ENCODE measurements at regions not wholly inside any gene's neighbourhood (a gene's known extent, or its start where the extent isn't known, plus 50 kb on each side); places are given as distances from the start of the nearest gene placed in this dataset.
"Not testable (repeated sequence)": the region's sequence is repeated elsewhere in the genome, so short reads cannot be mapped to it uniquely, and the experiment has no call there.

DNA sequence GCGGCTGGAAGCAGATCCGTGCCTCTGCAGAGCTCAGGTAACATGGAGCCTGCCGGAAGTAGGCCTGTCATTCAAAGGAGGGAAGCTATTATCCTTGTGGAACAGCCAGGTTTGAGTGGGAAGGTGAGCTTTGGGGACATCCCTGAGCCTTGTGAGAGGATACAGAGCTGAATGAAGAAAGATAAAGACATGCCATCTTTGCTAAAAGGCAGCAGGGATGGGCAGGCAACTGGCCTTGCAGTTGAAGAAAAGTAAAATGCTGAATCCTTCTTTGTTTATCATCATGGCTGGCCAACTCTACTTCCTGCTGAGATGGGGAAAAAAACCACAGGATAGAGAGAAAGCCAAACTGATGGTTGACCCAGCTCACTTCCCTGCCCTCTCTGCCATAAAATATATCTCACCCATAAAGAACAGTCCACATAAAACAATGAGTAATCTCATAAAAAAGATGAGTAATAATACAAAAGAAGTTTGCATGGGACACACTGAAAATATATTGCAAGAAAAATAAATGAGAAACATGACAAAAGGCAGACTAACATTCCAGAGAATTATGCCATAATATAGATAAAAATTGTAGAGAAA lies 226.3 kb downstream of the DLEU7 start:
- no peak for DNase-seq

DNA sequence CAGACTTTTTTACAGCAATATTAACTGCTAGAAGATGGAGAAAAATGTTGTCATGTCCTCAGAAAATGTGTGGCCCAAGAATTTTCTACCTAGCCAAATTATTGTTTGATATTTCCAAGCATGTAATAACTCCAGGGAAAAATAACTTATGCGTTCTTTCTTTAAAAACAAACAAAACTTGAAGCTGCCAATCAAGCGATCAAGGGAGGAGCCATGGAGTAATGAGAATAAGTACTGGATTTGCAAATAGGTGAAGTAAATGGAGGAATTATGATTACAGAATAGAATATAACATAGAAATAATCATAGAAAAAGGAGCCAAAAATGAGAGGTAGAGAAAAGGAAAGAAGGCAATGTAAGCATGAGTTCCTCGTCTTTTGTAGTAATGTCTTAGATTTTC lies 225.3 kb downstream of the DLEU7 start:
- DNase-seq: no peak

DNA sequence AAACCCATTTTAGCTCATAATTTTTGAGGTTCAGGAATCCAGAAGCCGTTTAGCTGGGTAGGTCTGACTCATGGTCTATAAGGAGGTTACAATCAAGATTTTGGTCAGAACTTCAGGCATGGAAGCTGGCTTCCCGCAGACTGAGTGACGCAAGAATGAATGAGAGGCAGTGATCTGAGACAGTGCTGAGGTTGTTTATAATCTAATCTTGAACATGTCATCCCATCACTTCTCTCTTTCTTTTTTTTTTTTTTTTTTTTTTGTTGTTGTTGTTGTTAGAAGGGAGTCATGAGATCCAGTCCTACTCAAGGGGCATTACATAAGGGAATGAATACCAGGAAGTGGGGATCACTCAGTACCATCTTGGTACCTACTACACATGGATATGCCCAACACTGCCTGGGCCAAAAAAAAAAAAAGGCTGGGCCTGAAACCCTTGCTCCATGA lies 217.4 kb downstream of the DLEU7 start:
- no peak for DNase-seq

DNA sequence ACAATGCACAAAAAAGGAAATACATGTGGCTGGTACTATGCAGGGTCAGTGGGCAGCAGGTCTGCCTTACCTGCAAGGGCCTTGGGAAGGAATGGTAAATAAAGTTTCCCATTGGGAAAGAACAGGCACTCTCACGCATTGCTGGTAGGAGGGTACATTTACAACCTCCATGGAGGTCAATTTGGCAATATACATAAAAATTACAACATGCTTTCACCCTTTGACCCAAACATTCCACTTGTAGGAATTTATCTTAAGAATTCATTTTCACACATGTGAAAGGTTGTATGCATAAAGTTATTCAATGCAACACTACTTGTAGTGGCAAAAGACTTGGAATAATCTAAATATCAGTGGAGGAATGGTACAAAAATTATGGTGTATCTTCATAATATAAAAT lies 216.4 kb downstream of the DLEU7 start:
- no peak for DNase-seq

DNA sequence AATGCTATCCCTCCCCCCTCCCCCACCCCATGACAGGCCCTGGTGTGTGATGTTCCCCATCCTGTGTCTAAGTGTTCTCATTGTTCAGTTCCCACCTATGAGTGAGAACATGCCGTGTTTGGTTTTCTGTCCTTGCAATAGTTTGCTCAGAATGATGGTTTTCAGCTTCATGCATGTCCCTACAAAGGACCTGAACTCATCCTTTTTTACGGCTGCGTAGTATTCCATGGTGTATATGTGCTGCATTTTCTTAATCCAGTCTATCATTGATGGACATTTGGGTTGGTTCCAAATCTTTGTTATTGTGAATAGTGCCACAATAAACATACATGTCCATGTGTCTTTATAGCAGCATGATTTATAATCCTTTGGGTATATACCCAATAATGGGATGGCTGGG lies 215.0 kb downstream of the DLEU7 start:
- not testable (repeated sequence) for DNase-seq

DNA sequence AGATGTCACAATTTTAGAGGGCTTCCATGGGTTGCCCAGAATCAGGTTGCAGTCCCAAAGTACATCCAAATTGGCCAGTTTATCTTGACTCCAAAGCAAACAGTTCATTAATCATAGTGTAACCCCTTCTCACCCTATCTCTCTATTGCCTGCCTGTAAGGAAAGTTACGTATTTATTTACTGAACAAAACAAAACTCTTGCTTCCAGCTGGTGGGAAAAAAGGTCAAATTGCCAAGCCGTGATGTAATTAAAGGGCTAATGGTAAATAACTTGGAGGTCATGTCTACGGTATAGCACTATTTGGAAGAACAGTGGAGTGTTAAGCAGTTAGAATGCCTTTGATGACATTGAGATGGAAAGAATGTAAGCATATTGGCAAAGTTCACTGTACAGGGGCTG lies 214.0 kb downstream of the DLEU7 start:
- DNase-seq: no peak

DNA sequence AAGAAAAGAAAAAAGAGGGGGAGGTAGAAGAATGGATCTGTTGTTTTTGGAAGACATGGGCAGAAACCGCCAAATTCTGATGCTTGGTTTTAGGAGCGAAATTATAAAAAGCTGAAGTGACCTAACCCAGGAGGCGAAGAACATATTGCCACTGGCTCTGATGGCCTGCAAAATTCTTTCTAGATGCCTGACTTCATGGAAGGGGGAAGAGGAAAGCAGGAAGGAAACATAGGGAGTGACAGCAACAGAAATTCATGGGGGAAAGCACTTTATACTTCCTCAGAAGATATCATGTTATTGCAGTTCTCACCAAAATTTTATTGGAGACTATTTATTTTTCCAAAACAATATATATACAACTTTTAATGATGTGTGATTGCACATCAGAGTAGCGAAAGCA lies 213.5 kb downstream of the DLEU7 start:
- no peak for DNase-seq

DNA sequence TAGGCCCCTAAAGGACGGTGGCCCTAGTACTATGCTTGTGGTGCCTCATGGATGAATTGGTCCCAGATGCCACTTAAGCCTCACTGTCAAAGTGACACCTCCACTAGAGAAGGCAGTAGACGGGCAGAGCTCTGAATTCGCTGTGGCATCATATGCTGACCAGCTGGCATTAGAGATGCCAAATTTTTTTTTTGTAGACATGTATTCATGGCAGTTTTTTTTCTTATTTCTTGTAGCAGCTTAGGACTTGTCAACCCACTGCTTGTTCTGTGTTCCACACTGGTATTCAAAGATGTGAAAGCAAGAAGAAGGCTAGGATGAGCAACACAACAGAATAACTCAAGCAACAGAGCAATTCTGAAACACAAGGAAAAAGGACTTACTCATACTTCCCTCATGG lies 212.5 kb downstream of the DLEU7 start:
- no peak for DNase-seq

DNA sequence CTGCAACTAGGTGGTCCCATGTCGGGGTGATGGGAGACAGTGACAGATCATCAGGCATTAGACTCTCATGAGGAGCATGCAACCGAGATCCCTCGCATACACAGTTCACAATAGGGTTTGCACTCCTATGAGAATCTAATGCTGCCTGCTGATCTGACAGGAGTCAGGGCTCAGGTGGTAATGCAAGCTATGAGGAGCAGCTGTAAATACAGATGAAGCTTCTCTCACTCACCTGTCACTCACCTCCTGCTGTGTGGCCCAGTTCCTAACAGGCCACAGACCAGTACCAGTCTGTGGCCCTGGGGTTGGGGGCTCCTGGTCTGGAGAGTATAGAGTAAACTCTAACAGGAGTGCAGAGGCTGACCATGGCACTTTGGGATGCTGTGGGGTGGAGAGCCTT lies 209.2 kb downstream of the DLEU7 start:
- DNase-seq: no peak

DNA sequence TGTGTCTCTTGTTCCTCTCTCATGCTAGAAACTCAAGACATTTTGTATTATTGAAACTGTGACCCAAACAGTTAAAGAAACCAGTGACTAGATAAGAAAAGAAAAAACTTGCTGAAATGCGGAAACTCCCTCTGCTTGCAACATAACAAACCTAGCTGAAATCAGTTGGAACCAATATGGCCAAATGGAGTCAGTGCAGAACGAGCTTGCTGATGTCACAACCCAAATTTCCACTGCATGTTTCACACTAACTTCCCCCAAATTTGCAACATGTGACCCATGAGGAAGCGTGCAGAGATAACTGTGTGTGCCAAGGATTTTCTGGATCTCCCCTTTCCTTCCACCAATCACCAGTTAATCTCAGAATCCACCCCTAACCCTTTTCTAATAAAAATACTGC lies 208.0 kb downstream of the DLEU7 start:
- DNase-seq: no peak

DNA sequence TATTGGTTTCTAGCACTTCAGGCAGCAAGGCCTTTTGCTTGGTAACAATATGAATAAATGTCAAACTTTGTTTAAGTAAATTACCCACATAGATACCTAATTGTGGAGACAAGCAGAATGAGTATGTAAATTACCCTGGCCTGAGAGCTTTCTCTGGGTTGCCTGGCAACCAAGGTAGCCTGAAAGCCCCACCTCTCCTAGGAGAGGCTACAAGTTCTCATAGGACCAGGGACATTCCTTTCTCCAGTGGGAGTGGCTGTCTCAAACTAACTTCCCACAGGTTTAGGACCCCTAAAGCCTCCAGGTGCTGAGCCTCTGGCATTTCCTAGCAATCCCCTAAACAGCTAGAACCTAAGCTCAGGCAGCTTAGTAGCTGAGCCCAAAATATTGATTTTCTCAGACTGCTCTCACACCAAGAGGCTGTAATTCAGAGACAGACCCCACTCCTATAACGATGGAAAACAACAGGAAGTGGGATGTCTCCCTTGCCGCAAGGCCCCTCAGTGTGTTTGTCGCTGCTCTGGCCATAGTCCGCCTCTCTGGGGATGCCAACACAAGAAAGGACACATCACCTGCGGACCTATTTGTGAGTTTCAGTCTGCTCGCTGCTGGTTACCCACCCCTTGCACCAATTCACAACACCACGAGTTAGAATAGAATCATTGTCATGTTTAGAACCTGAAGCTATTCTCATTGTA lies 207.3 kb downstream of the DLEU7 start:
- DNase-seq: no peak

DNA sequence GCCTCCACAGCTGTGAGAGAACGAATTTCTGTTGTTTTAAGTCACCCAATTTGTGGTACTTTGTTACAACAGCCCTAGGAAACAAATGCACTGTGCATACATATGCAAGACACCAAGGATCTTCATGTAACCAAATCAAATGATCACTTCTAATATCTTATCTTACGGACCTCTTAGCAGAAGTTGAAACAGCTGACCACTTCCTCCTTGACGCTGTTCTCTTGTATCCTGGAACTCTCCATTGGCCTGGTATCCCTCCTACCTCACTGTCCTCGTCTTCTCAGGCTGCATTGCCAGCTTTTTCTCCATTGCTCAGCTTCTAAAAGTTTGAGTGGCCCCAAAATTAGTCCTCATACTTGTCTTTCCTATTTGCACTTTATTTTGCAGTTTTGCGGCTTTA lies 200.4 kb downstream of the DLEU7 start:
- DNase-seq: no peak

DNA sequence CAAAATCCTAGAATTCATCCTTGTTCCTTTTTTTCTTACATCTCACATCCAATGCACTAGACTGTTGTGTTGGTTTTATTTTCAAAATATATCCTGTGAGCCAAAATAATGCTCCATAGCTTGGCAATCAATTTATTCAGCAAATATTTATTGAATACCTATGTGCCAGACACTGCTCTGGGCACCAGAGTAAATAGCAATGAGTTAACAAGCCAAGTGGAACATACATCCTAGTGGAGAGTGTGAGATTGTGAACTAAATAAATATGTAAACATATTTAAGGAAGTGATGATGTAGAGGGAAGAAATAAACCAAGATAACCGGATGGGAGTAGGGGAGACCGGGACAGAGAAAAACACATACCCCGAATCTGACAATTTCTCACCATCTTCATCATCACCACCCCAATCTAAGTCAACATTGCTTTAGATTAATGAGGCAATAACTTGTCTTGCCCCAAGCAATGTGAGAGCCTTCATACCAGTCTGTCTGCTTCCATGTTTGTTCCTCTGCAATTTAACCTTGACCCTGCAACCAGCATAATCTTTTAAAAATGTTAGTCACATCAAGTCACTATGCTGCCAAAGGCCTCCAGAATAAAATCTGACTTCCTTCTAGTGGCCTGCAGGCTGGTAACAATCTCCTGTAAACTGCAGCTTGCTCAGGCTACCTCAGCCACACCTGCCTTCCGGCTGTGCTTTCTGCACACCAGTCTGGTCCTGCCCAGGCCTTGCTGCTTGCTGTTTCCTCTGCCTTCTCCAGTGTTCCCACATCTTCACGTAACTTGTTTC lies 199.2 kb downstream of the DLEU7 start:
- DNase-seq: no peak

DNA sequence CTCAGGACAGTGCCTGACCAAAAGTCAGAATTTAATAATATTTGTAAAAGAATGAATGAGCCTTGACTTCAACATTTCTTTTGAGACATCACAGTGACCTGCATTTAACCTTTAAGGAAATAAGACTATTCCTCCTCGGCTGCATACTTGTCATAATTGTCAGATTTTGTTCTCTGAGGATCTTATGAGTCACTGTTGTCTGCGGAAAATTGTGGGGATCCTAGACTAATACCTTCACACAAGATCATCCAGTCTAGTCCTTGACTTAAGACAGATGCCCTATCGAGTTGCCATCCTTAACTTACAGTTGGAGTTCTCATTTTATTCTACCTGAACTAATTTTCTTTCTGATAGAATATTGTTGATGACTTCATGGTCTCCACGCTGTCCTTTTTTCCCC lies 198.4 kb downstream of the DLEU7 start:
- DNase-seq: no peak

DNA sequence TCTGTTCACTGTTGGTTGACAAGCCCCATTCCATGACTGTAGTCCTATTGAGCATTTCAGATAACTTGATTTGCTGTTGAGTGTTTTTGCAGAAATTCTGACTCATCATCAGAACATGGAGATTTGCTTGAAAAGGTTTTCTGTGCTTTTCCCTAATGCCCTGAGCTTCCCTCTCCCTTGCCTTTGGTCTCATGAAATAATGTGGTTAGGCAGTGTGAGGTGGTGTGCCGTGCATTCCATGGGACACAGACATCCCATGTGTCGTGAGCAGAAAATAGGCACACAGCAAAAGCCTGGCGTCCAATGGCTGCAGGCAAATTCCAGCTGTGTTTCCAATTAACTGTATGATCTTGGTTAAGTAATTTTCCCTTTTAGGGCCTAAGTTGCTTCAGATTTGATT lies 197.4 kb downstream of the DLEU7 start:
- no peak for DNase-seq

DNA sequence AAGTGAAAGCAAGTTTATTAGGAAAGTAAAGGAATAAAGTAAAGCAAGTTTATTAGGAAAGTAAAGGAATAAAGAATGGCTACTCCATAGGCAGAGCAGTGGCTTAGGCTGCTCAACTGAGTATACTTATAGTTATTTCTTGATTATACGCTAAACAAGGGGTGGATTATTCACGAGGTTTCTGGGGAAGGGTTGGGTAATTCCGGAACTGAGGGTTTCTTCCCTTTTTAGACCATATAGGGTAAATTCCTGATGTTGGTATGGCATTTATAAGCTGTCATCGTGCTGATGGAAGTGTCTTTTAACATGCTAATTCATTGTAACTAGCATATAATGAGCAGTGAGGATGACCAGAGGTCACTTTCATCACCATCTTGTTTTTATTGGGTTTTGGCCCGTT lies 194.3 kb downstream of the DLEU7 start:
- no peak for DNase-seq

DNA sequence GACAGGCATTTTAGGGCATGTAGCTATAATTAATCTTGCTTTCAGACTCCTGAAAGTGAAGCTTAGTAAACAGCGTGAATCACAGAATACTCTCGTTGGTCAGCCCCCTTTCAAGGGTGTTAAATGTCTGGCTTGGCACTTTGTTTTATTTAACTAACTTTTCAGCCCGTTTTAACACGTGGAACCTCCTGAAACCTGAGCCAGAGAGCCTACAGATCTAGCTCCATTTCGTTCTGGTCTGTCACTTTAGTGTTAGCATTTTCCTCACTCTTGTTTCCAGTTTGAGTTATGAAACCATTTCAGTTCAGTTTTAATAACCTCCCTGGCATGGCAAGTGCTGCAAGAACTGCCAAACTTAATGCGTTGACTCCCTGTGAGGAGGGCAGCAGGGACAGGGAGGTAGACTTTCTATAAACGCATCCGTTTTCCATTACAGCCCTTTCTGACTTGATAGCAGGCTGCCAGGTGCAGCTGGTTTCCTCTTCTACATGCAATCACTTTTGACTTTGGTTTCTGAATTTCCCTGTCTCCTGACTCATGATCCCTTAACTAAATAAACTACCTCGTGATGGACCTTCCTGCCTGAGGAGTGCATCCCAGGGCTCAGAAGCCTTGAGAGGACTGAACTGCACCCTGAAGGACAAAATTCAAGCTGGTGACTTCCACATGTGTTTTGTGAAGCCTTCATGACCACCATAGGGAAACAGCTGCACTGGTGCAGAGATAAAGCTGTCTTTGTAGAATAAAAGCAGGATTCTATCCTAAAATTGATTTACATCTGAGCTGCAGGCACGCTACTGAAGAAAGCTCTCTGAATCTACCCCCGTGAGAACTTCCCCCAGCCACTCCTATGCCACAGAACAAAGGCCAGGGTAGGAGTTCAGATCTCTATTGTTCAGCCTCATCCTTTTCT lies 192.6 kb downstream of the DLEU7 start:
- DNase-seq: peak in 1 of 2 experiments; percentile 8

DNA sequence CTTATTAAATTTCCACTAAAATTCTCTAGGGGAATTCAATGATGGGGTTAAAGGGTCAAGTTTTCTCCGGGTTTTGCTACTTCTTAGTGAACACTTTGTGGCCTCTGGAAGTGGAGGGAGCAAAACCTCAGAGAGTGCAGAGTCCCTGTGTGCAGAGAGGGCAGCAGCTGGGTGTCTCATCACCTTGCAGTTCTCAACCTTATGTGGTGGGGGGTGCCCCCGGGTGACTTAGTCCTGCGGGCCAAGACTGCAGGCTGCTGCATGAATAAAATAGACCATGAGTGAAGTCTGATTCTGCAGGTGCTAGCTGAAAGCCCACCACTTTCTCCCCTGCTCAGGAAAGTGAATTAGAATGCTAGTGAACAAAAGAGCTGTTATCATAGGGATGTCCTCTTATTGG lies 191.6 kb downstream of the DLEU7 start:
- no peak for DNase-seq

DNA sequence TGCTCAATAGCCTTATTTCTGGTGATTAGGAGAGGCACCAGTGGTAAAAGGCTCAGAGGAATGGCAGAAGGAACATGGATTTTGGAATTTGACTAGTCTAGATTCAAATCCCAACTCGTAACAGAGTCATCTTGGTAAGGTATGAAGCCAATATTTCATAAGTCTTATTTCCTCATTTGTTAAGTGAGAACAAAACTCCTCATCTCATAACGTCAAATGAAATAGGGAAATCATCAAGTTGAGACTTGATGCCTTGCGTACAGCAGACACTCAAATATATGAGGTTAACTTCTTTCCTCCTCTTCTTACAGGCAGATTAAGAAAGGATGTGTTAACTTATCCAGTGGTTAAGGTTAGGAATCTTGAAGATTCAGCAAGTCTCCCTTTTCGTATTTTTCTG lies 189.2 kb downstream of the DLEU7 start:
- DNase-seq: no peak

DNA sequence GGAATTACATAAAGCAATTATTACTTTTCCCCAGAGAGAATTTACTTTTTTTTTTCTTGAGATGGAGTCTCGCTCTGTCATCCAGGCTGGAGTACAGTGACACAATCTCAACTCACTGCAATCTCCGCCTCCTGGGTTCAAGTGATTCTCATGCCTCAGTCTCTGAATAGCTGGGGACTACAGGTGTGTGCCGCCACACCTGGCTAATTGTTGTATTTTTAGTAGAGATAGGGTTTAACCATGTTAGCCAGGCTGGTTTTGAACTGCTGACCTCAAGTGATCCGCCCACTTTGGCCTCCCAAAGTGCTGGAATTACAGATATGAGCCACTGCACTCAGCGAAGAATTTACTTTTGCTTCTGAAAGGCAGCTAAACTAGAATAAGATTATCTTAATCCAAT lies 181.6 kb downstream of the DLEU7 start:
- DNase-seq: not testable (repeated sequence)

DNA sequence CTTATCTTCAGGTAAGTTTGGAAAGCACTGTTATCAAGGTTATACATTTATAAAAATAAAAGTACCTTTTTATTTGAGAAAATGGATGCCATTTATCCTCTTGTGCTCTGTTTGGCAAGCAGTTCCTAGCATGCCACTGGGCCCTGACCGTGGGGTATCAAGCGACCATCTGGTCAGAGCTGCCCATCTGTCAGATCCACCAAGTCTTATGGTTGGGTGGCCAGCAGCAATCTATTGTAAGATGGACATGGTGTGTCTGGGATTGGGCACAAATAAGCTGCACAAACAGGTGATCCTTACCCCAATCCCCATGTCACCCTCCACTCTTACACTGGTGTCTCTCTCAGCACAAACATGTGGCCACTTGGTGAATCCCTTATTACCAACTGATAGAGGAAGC lies 178.5 kb downstream of the DLEU7 start:
- no peak for DNase-seq

DNA sequence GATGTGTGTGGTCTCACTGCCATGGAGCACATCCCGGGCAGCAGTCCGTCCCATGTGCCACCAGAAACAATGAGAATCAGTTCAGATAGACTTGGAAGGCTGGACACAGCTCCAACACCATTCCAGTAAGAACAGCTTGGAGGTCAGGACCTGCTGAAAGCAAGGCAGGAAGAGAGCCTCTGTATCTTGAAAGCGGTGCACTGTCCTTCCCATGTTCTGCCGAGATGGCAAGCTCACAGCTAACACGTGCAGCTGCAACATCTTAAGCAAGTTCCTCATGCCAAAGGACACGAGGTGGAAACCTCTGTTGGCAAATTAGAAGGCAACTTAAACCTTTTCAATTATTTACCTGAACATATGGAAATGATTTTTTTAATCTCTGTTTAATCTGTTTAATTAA lies 175.4 kb downstream of the DLEU7 start:
- DNase-seq: no peak

DNA sequence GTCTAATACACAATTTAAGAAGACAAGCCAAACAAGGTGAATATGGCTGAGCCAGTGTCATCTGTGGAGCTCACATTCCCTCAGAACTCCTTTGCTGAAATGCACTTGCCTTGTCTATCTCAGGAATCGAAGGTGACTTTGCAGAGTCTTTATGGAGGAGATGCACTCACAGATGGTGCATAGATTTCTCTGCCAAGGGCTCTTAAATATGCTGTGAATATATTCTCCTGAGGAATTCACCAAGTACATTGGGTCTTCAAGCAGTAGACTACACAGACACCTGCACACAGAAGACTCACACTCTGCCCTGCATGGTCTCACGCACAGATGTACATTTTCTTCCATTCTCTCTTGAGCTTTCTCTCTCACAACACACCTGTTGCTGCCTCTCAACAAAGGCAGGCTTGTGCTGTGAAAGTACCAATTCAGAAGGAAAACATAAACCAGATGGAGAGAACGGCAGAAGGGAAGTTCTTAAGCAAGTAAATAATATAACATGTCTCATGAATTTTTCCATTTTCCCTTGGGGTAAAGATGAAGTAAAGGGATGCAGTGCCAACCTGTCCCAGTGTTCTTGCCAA lies 174.7 kb downstream of the DLEU7 start:
- no peak for DNase-seq
